ENCODE measurements at regions not wholly inside any gene's neighbourhood (a gene's known extent, or its start where the extent isn't known, plus 50 kb on each side); places are given as distances from the start of the nearest gene placed in this dataset.
"Not testable (repeated sequence)": the region's sequence is repeated elsewhere in the genome, so short reads cannot be mapped to it uniquely, and the experiment has no call there.

- intact Hi-C loops (cut with DNase I): no loop called here
- no peak for DNase-seq (ENCODE audit: low spot score)
Observed at GRCh38 chr5:74469234-74469994, 171.1 kb downstream of the ENC1 start.

- DNase-seq (ENCODE audit: low spot score): no peak
- intact Hi-C loops (cut with DNase I): no loop called here
Observed at GRCh38 chr5:74468421-74468820, 172.1 kb downstream of the ENC1 start.

- no peak for DNase-seq (ENCODE audit: low spot score)
- intact Hi-C loops (cut with DNase I): no loop called here
Observed at GRCh38 chr5:74465724-74466123, 174.8 kb downstream of the ENC1 start.

GRCh38 chr5:74464512-74465209, 175.9 kb downstream of the ENC1 start:
- DNase-seq (ENCODE audit: low spot score): no peak
- intact Hi-C loops (cut with DNase I): no loop called here

GRCh38 chr5:74462356-74462755, 178.2 kb downstream of the ENC1 start:
- intact Hi-C loops (cut with DNase I): no loop called here
- DNase-seq (ENCODE audit: low spot score): no peak

- intact Hi-C loops (cut with DNase I): no loop called here
- no peak for DNase-seq (ENCODE audit: low spot score)
Observed at GRCh38 chr5:74461251-74461650, 179.3 kb downstream of the ENC1 start.

GRCh38 chr5:74460694-74461093, 179.8 kb downstream of the ENC1 start:
- DNase-seq (ENCODE audit: low spot score): no peak
- intact Hi-C loops (cut with DNase I): no loop called here

GRCh38 chr5:74459984-74460383, 180.5 kb downstream of the ENC1 start:
- no peak for DNase-seq (ENCODE audit: low spot score)
- intact Hi-C loops (cut with DNase I): no loop called here

- intact Hi-C loops (cut with DNase I): no loop called here
- no peak for DNase-seq (ENCODE audit: low spot score)
Observed at GRCh38 chr5:74457876-74458275, 182.7 kb downstream of the ENC1 start.

- intact Hi-C loops (cut with DNase I): no loop called here
- DNase-seq (ENCODE audit: low spot score): no peak
Observed at GRCh38 chr5:74454263-74455030, 186.1 kb downstream of the ENC1 start.

- no peak for DNase-seq (ENCODE audit: low spot score)
- intact Hi-C loops (cut with DNase I): no loop called here
Observed at GRCh38 chr5:74452856-74453255, 187.7 kb downstream of the ENC1 start.

- DNase-seq (ENCODE audit: low spot score): no peak
- intact Hi-C loops (cut with DNase I): no loop called here
Observed at GRCh38 chr5:74450095-74450494, 190.4 kb downstream of the ENC1 start.

GRCh38 chr5:74446725-74447241, 193.7 kb downstream of the ENC1 start:
- intact Hi-C loops (cut with DNase I): no loop called here
- no peak for DNase-seq (ENCODE audit: low spot score)

- no peak for DNase-seq (ENCODE audit: low spot score)
- intact Hi-C loops (cut with DNase I): no loop called here
Observed at GRCh38 chr5:74442466-74442865, 198.1 kb downstream of the ENC1 start.

GRCh38 chr5:74441616-74442015, 198.9 kb downstream of the ENC1 start:
- no peak for DNase-seq (ENCODE audit: low spot score)
- intact Hi-C loops (cut with DNase I): no loop called here

GRCh38 chr5:74440341-74440740, 200.2 kb downstream of the ENC1 start:
- DNase-seq (ENCODE audit: low spot score): no peak
- intact Hi-C loops (cut with DNase I): no loop called here

- DNase-seq (ENCODE audit: low spot score); intact Hi-C loops (cut with DNase I): not testable (repeated sequence)
Observed at GRCh38 chr5:74437870-74438269, 202.7 kb downstream of the ENC1 start.

GRCh38 chr5:74433896-74434829, 206.4 kb downstream of the ENC1 start:
- no peak for DNase-seq (ENCODE audit: low spot score)
- intact Hi-C loops (cut with DNase I): loop anchor here (1.0 kb wide), 1 partner anchor 205 kb away; no protein-coding TSS in a partner anchor

GRCh38 chr5:74433255-74433895, 207.2 kb downstream of the ENC1 start:
- intact Hi-C loops (cut with DNase I): no loop called here
- DNase-seq (ENCODE audit: low spot score): no peak
